Left kidney (tissue), 1 donor: ENCODE measurements at regions not wholly inside any gene's neighbourhood (a gene's known extent, or its start where the extent isn't known, plus 50 kb on each side); places are given as distances from the start of the nearest gene placed in this dataset.
"Not testable (repeated sequence)": the region's sequence is repeated elsewhere in the genome, so short reads cannot be mapped to it uniquely, and the experiment has no call there.

ENCODE experiments used
- DNase-seq: peaks from one replicate; pipeline ENCODE4 v3.0.0-alpha.2; 2013

GRCh38 chr1:219560856-219561255, 52.0 kb downstream of the ZC3H11B start:
- no peak for DNase-seq

- DNase-seq: no peak
Measured at GRCh38 chr1:219559899-219560298, 53.0 kb downstream of the ZC3H11B start.

- peak; percentile 28 for DNase-seq
Measured at GRCh38 chr1:219555806-219556205, 57.1 kb downstream of the ZC3H11B start.

- DNase-seq: no peak
Measured at GRCh38 chr1:219555031-219555692, 57.7 kb downstream of the ZC3H11B start.

- DNase-seq: no peak
Measured at GRCh38 chr1:219553934-219554502, 58.9 kb downstream of the ZC3H11B start.

- no peak for DNase-seq
Measured at GRCh38 chr1:219550201-219550600, 62.7 kb downstream of the ZC3H11B start.

- no peak for DNase-seq
Measured at GRCh38 chr1:219549215-219549614, 63.7 kb downstream of the ZC3H11B start.

GRCh38 chr1:219548386-219548785, 64.5 kb downstream of the ZC3H11B start:
- no peak for DNase-seq

GRCh38 chr1:219545756-219546155, 67.1 kb downstream of the ZC3H11B start:
- DNase-seq: not testable (repeated sequence)

- no peak for DNase-seq
Measured at GRCh38 chr1:219544163-219544846, 68.6 kb downstream of the ZC3H11B start.

- DNase-seq: no peak
Measured at GRCh38 chr1:219542828-219543518, 69.9 kb downstream of the ZC3H11B start.

- no peak for DNase-seq
Measured at GRCh38 chr1:219541946-219542345, 71.0 kb downstream of the ZC3H11B start.

- DNase-seq: no peak
Measured at GRCh38 chr1:219539645-219540254, 73.2 kb downstream of the ZC3H11B start.

GRCh38 chr1:219538886-219539285, 74.0 kb downstream of the ZC3H11B start:
- no peak for DNase-seq

GRCh38 chr1:219537223-219537631, 75.7 kb downstream of the ZC3H11B start:
- no peak for DNase-seq

- no peak for DNase-seq
Measured at GRCh38 chr1:219536038-219536437, 76.9 kb downstream of the ZC3H11B start.

GRCh38 chr1:219534991-219535390, 77.9 kb downstream of the ZC3H11B start:
- DNase-seq: no peak

- no peak for DNase-seq
Measured at GRCh38 chr1:219533280-219533679, 79.6 kb downstream of the ZC3H11B start.

- no peak for DNase-seq
Measured at GRCh38 chr1:219529116-219529515, 83.8 kb downstream of the ZC3H11B start.

- DNase-seq: no peak
Measured at GRCh38 chr1:219528633-219529032, 84.3 kb downstream of the ZC3H11B start.

- no peak for DNase-seq
Measured at GRCh38 chr1:219527994-219528393, 84.9 kb downstream of the ZC3H11B start.

- DNase-seq: no peak
Measured at GRCh38 chr1:219526074-219526473, 86.8 kb downstream of the ZC3H11B start.

- DNase-seq: no peak
Measured at GRCh38 chr1:219523411-219523810, 89.5 kb downstream of the ZC3H11B start.
